ENCODE measurements at regions not wholly inside any gene's neighbourhood (a gene's known extent, or its start where the extent isn't known, plus 50 kb on each side); places are given as distances from the start of the nearest gene placed in this dataset.
"Not testable (repeated sequence)": the region's sequence is repeated elsewhere in the genome, so short reads cannot be mapped to it uniquely, and the experiment has no call there.

- intact Hi-C loops (cut with DNase I), result no loop called here
- H3K27me3 ChIP-seq, result no peaks in the 10 kb centered on the region
These were observed 190.0 kb upstream of the SMIM30 start for GRCh38 chr7:113308399-113308798.

GRCh38 chr7:113307147-113307546 lies 188.8 kb upstream of the SMIM30 start:
- ATAC-seq (no peak), DNase-seq (no peak)
- H3K27me3 ChIP-seq, result no peaks in the 10 kb centered on the region

More at GRCh38 chr7:113308399-113308798, 190.0 kb upstream of the SMIM30 start:
- no peak for TF ChIP-seq CTCF (IDR thresholded peaks at IDR 0.05)
- Histone ChIP-seq H3K4me1 (no peaks in the 10 kb centered on the region), H3K27ac (no peak overlapping the region), H3K4me3 (no peak overlapping the region), H3K36me3 (no peaks in the 10 kb centered on the region), H3K9me3 (no peaks in the 10 kb centered on the region)
- ATAC-seq (no peak), DNase-seq (no peak)

GRCh38 chr7:113306302-113306701 lies 187.9 kb upstream of the SMIM30 start:
- H3K4me1 ChIP-seq, result no peaks in the 10 kb centered on the region
- DNase-seq (no peak), ATAC-seq (no peak)
- no peak overlapping the region for H3K4me3 ChIP-seq
- H3K36me3 ChIP-seq, result no peaks in the 10 kb centered on the region
- TF ChIP-seq CTCF (IDR thresholded peaks at IDR 0.05), result no peak
- no peak overlapping the region for H3K27ac ChIP-seq
- intact Hi-C loops (cut with DNase I), result no loop called here
- no peaks in the 10 kb centered on the region for H3K27me3 ChIP-seq
- H3K9me3 ChIP-seq, result no peaks in the 10 kb centered on the region

More at GRCh38 chr7:113307147-113307546, 188.8 kb upstream of the SMIM30 start:
- Histone ChIP-seq H3K36me3 (no peaks in the 10 kb centered on the region), H3K4me3 (no peak overlapping the region), H3K9me3 (no peaks in the 10 kb centered on the region), H3K4me1 (no peaks in the 10 kb centered on the region), H3K27ac (no peak overlapping the region)
- TF ChIP-seq CTCF (IDR thresholded peaks at IDR 0.05), result no peak
- intact Hi-C loops (cut with DNase I), result no loop called here

- H3K9me3 ChIP-seq, result no peaks in the 10 kb centered on the region
- ATAC-seq (no peak), DNase-seq (no peak)
- H3K36me3 ChIP-seq, result no peaks in the 10 kb centered on the region
- intact Hi-C loops (cut with DNase I), result no loop called here
- no peak overlapping the region for H3K4me3 ChIP-seq
- H3K4me1 ChIP-seq, result no peaks in the 10 kb centered on the region
- no peak overlapping the region for H3K27ac ChIP-seq
- no peaks in the 10 kb centered on the region for H3K27me3 ChIP-seq
- no peak for TF ChIP-seq CTCF (IDR thresholded peaks at IDR 0.05)
These were observed 185.8 kb upstream of the SMIM30 start for GRCh38 chr7:113304104-113304503.

- H3K9me3 ChIP-seq; H3K36me3 ChIP-seq; H3K4me3 ChIP-seq; ATAC-seq; DNase-seq; H3K4me1 ChIP-seq; H3K27me3 ChIP-seq; intact Hi-C loops (cut with DNase I); H3K27ac ChIP-seq: not testable (repeated sequence)
These were observed 185.0 kb upstream of the SMIM30 start for GRCh38 chr7:113303388-113303787.

- intact Hi-C loops (cut with DNase I), result no loop called here
- H3K9me3 ChIP-seq, result no peaks in the 10 kb centered on the region
- H3K4me1 ChIP-seq, result no peaks in the 10 kb centered on the region
These were observed 183.6 kb upstream of the SMIM30 start for GRCh38 chr7:113301983-113302382.

More at GRCh38 chr7:113301983-113302382, 183.6 kb upstream of the SMIM30 start:
- H3K27ac ChIP-seq, result no peak overlapping the region
- ATAC-seq (no peak), DNase-seq (no peak)
- H3K36me3 ChIP-seq, result no peaks in the 10 kb centered on the region
- no peaks in the 10 kb centered on the region for H3K27me3 ChIP-seq
- no peak overlapping the region for H3K4me3 ChIP-seq
- no peak for TF ChIP-seq CTCF (IDR thresholded peaks at IDR 0.05)

All from upper lobe of right lung (tissue), 1 donor.